ENCODE measurements at regions not wholly inside any gene's neighbourhood (a gene's known extent, or its start where the extent isn't known, plus 50 kb on each side); places are given as distances from the start of the nearest gene placed in this dataset.

GRCh38 chr6:126660376-126660775 lies 320.5 kb downstream of the CENPW start:
- no peak overlapping the region for H2AFZ ChIP-seq (replicated peaks; ENCODE audit: low read length, poor library complexity)
- intact Hi-C loops (cut with micrococcal nuclease): loop anchor here (5.0 kb wide), 3 partner anchors 442 to 488 kb away; no protein-coding TSS in a partner anchor
- H4K91ac ChIP-seq (ENCODE audit: insufficient read depth, low read depth, low read length): no peak overlapping the region
- no peak overlapping the region for H2BK15ac ChIP-seq (ENCODE audit: low read depth, low read length)
- no peak overlapping the region for H3K18ac ChIP-seq (ENCODE audit: low read depth, low read length)
- in situ Hi-C loops (cut with MboI; ENCODE audit: low sequenced_read_pairs): loop anchor here (25.0 kb wide), 1 partner anchor 648 kb away; no protein-coding TSS in a partner anchor
- H3K79me1 ChIP-seq (ENCODE audit: low read depth in 1 of 2, low read length in 2 of 2): no peaks in the 10 kb centered on the region
- H2AK9ac ChIP-seq (replicated peaks; ENCODE audit: low read depth, low read length, poor library complexity): no peak overlapping the region
- DNase-seq (no peak), ATAC-seq (ENCODE audit: low read depth) (no peak)
- H3K14ac ChIP-seq (replicated peaks; ENCODE audit: low read depth, low read length): no peak overlapping the region
- POLR2A ChIA-PET (ENCODE audit: unreplicated experiment): no interaction called here
- no peak overlapping the region for H2BK5ac ChIP-seq (ENCODE audit: low read depth, low read length, poor library complexity, severe bottlenecking)
- H4K5ac ChIP-seq (ENCODE audit: low read depth, low read length): no peak overlapping the region
- BruUV-seq (replicated peaks): no TSS peak
- no peak overlapping the region for H3K27ac ChIP-seq (ENCODE audit: insufficient read depth, low read length)
- peaks cover 6% of the 10 kb centered on the region for H3K4me1 ChIP-seq (ENCODE audit: control insufficient read depth, insufficient read depth, low read length)
- H4K8ac ChIP-seq (ENCODE audit: low read depth in 2 of 2, low read length in 2 of 2): no peak overlapping the region
- H2BK120ac ChIP-seq (ENCODE audit: low read depth, low read length): no peak overlapping the region
- H3K4ac ChIP-seq (ENCODE audit: low read depth, low read length): no peak overlapping the region
- no peak overlapping the region for H3K56ac ChIP-seq (ENCODE audit: extremely low read depth, insufficient read depth, low read length)
- H3K9me3 ChIP-seq (ENCODE audit: control insufficient read depth, insufficient read depth, low read length): no peaks in the 10 kb centered on the region
- no peak overlapping the region for H3K4me2 ChIP-seq (ENCODE audit: low read depth, low read length)
- H2BK20ac ChIP-seq (ENCODE audit: low read depth, low read length): no peak overlapping the region
- no peak overlapping the region for H2AK5ac ChIP-seq (ENCODE audit: low read depth, low read length)
- no peaks in the 10 kb centered on the region for H3K27me3 ChIP-seq (ENCODE audit: control insufficient read depth, insufficient read depth, low read length)
- CTCF ChIA-PET: no interaction called here
- no CpG with 5 or more reads among the region's 1 CpG for WGBS, 2 experiments (ENCODE audit: extremely low coverage in 2 of 2, insufficient read length in 1 of 2)
- TF ChIP-seq NFE2L2 (IDR thresholded peaks at IDR 0.05; ENCODE audit: low read depth, low read length) (no peak), SMC3 (IDR thresholded peaks at IDR 0.05; ENCODE audit: low read depth, low read length) (no peak), MXI1 (IDR thresholded peaks at IDR 0.05; ENCODE audit: borderline replicate concordance, low read depth, low read length) (no peak), MAFK (IDR thresholded peaks at IDR 0.05; ENCODE audit: low read depth, low read length) (peak; percentile 76), CHD1 (IDR thresholded peaks at IDR 0.05; ENCODE audit: low read depth, low read length) (no peak)
- H3K23ac ChIP-seq (ENCODE audit: low read depth, low read length): no peak overlapping the region
- dilution Hi-C loops (cut with HindIII; ENCODE audit: low sequenced_read_pairs, unreplicated experiment): no loop called here
- no peak overlapping the region for H3K4me3 ChIP-seq (ENCODE audit: insufficient read depth, low read depth, low read length)
- no peaks in the 10 kb centered on the region for H3K36me3 ChIP-seq (ENCODE audit: control insufficient read depth, insufficient read depth, low read length)
- H4K20me1 ChIP-seq (ENCODE audit: insufficient read depth, low read length): no peaks in the 10 kb centered on the region
- H3K9ac ChIP-seq (ENCODE audit: low read depth, low read length): no peak overlapping the region
- H3K9me1 ChIP-seq (ENCODE audit: insufficient read depth, low read length): no peaks in the 10 kb centered on the region
